Suprapubic skin (tissue), 4 donors: ENCODE measurements at regions not wholly inside any gene's neighbourhood (a gene's known extent, or its start where the extent isn't known, plus 50 kb on each side); places are given as distances from the start of the nearest gene placed in this dataset.

Experiments
- DNase-seq, 2 donors: peaks; one replicate each; pipeline ENCODE4 v3.0.0-alpha.2; 2019; ENCODE audit warnings: low spot score in 2 of 2
- H3K27ac ChIP-seq: fragments of 200-600 bp; sonication (generic); one replicate; pipeline ENCODE4 v1.5.1; 2019
- H3K27me3 ChIP-seq: fragments of 200-600 bp; sonication (generic); one replicate; pipeline ENCODE4 v1.5.1; 2019
- H3K36me3 ChIP-seq: fragments of 200-600 bp; sonication (generic); one replicate; pipeline ENCODE4 v1.5.1; 2019
- H3K4me1 ChIP-seq: fragments of 200-600 bp; sonication (generic); one replicate; pipeline ENCODE4 v1.5.1; 2019
- H3K4me3 ChIP-seq: fragments of 200-600 bp; sonication (generic); one replicate; pipeline ENCODE4 v1.5.1; 2019; ENCODE audit warnings: mild to moderate bottlenecking
- H3K9me3 ChIP-seq: fragments of 200-600 bp; sonication (generic); one replicate; pipeline ENCODE4 v1.5.1; 2019
- EP300 ChIP-seq: sonication (generic); formaldehyde crosslinking; IDR thresholded peaks from one replicate; pipeline ENCODE4 v1.6.1; 2017; ENCODE audit warnings: antibody characterized with exemption
- POLR2A ChIP-seq, 2 donors: fragments of 450-650 bp; IDR thresholded peaks; one replicate each; pipeline ENCODE4 v1.6.1; 2017; ENCODE audit warnings: antibody characterized with exemption in 2 of 2, mild to moderate bottlenecking in 2 of 2, moderate library complexity in 2 of 2
- POLR2AphosphoS5 ChIP-seq, 3 donors: sonication (generic); formaldehyde crosslinking; IDR thresholded peaks; one replicate each; pipeline ENCODE4 v1.6.1; 2017; ENCODE audit warnings: antibody characterized with exemption in 3 of 3
- WGBS: methylation state at CpG from one replicate; pipeline ENCODE4 v1.1.5; 2018; 5-methylcytosine and 5-hydroxymethylcytosine counted together
- TF ChIP-seq, protein P1 (sequence below), 2 donors: fragments of 200-600 bp in 1 of 2; fragments of 450-650 bp in 1 of 2; sonication (generic) in 1 of 2; IDR thresholded peaks; one replicate each; pipeline ENCODE4 v1.5.1; 2016 to 2019; ENCODE audit warnings: antibody characterized with exemption in 2 of 2, mild to moderate bottlenecking in 1 of 2, moderate library complexity in 1 of 2

- TF ChIP-seq EP300 (no peak), POLR2AphosphoS5 (IDR thresholded peaks at IDR 0.05) (no peak)
- TF ChIP-seq, protein P1, sequence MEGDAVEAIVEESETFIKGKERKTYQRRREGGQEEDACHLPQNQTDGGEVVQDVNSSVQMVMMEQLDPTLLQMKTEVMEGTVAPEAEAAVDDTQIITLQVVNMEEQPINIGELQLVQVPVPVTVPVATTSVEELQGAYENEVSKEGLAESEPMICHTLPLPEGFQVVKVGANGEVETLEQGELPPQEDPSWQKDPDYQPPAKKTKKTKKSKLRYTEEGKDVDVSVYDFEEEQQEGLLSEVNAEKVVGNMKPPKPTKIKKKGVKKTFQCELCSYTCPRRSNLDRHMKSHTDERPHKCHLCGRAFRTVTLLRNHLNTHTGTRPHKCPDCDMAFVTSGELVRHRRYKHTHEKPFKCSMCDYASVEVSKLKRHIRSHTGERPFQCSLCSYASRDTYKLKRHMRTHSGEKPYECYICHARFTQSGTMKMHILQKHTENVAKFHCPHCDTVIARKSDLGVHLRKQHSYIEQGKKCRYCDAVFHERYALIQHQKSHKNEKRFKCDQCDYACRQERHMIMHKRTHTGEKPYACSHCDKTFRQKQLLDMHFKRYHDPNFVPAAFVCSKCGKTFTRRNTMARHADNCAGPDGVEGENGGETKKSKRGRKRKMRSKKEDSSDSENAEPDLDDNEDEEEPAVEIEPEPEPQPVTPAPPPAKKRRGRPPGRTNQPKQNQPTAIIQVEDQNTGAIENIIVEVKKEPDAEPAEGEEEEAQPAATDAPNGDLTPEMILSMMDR (IDR thresholded peaks at IDR 0.05) = peak in 1 of 2 donors; percentile 23
- no peaks in the 10 kb centered on the region for H3K4me1 ChIP-seq
- H3K36me3 ChIP-seq = no peaks in the 10 kb centered on the region
- H3K4me3 ChIP-seq = no peak overlapping the region
- H3K9me3 ChIP-seq = no peaks in the 10 kb centered on the region
- no peaks in the 10 kb centered on the region for H3K27me3 ChIP-seq
- no peak overlapping the region for H3K27ac ChIP-seq
- DNase-seq = no peak
- 15% methylated on average over 3 of the region's 3 CpGs for whole genome bisulfite sequencing
Measured at GRCh38 chr17:54172096-54172984, 349.6 kb downstream of the KIF2B start.

- Histone ChIP-seq H3K27me3 (no peaks in the 10 kb centered on the region), H3K36me3 (no peaks in the 10 kb centered on the region), H3K27ac (no peak overlapping the region), H3K4me3 (no peak overlapping the region), H3K4me1 (no peaks in the 10 kb centered on the region), H3K9me3 (no peaks in the 10 kb centered on the region)
- DNase-seq = no peak
- TF ChIP-seq, protein P1 (IDR thresholded peaks at IDR 0.05) = no peak
- TF ChIP-seq POLR2A (IDR thresholded peaks at IDR 0.05) (no peak), EP300 (no peak), POLR2AphosphoS5 (IDR thresholded peaks at IDR 0.05) (no peak)
Measured at GRCh38 chr17:54172985-54173316, 350.2 kb downstream of the KIF2B start.

- H3K27me3 ChIP-seq = no peaks in the 10 kb centered on the region
- 75% methylated on average over 4 of the region's 4 CpGs for WGBS
- H3K36me3 ChIP-seq = no peaks in the 10 kb centered on the region
- no peak for TF ChIP-seq POLR2A (IDR thresholded peaks at IDR 0.05)
- no peak for TF ChIP-seq EP300
- no peak for TF ChIP-seq POLR2AphosphoS5 (IDR thresholded peaks at IDR 0.05)
- TF ChIP-seq, protein P1 (IDR thresholded peaks at IDR 0.05) = no peak
- no peaks in the 10 kb centered on the region for H3K4me1 ChIP-seq
- no peak for DNase-seq
- H3K4me3 ChIP-seq = no peak overlapping the region
- H3K27ac ChIP-seq = no peak overlapping the region
- no peaks in the 10 kb centered on the region for H3K9me3 ChIP-seq
Measured at GRCh38 chr17:54177606-54178308, 355.0 kb downstream of the KIF2B start.

DNA sequence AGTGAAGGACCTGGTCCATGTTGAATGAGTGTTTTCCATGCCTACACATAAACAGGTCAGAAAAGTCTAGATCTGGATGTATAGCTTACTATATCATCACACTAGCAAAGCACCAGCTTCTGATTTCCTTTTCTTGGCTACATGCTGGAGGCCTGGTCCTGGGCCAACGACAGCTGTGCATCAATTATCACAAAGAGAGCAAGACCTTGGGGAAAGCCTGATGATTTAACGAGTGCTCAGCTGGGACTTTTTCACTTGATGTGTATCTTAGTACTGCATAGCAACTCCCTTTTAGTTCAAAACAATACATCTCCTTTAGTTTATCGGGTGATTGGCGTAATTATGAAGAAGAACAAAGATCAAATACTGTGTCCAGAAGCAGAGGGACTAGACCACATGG is 358.2 kb downstream of the KIF2B start:
- WGBS = 27% methylated on average over 4 of the region's 4 CpGs
- Histone ChIP-seq H3K4me1 (no peaks in the 10 kb centered on the region), H3K9me3 (no peaks in the 10 kb centered on the region), H3K36me3 (no peaks in the 10 kb centered on the region), H3K27ac (no peak overlapping the region), H3K27me3 (no peaks in the 10 kb centered on the region), H3K4me3 (no peak overlapping the region)
- DNase-seq = no peak
- TF ChIP-seq EP300 (no peak), POLR2AphosphoS5 (IDR thresholded peaks at IDR 0.05) (no peak), POLR2A (IDR thresholded peaks at IDR 0.05) (no peak)
- TF ChIP-seq, protein P1 (IDR thresholded peaks at IDR 0.05) = no peak

- no peaks in the 10 kb centered on the region for H3K4me1 ChIP-seq
- H3K27ac ChIP-seq = no peak overlapping the region
- TF ChIP-seq EP300 = no peak
- no peaks in the 10 kb centered on the region for H3K36me3 ChIP-seq
- no peak overlapping the region for H3K4me3 ChIP-seq
- no peaks in the 10 kb centered on the region for H3K9me3 ChIP-seq
- H3K27me3 ChIP-seq = no peaks in the 10 kb centered on the region
- no peak for DNase-seq
- whole genome bisulfite sequencing = 62% methylated on average over 1 of the region's 1 CpG
Measured at GRCh38 chr17:54191261-54191660, 368.5 kb downstream of the KIF2B start.
